ENCODE measurements at regions not wholly inside any gene's neighbourhood (a gene's known extent, or its start where the extent isn't known, plus 50 kb on each side); places are given as distances from the start of the nearest gene placed in this dataset.
"Not testable (repeated sequence)": the region's sequence is repeated elsewhere in the genome, so short reads cannot be mapped to it uniquely, and the experiment has no call there.

- no peaks in the 10 kb centered on the region for H3K4me1 Mint-ChIP-seq
- H3K4me3 Mint-ChIP-seq, result no peak overlapping the region
- no peaks in the 10 kb centered on the region for H3K27me3 Mint-ChIP-seq
- ATAC-seq (no peak), DNase-seq (no peak)
- H3K9me3 ChIP-seq (ENCODE audit: control insufficient read depth, low read length, poor library complexity, severe bottlenecking), result no peaks in the 10 kb centered on the region
- H3K36me3 Mint-ChIP-seq (ENCODE audit: low read depth), result no peaks in the 10 kb centered on the region
- H3K27ac Mint-ChIP-seq, result no peak overlapping the region
Observed at GRCh38 chr3:66629150-66629981, 128.5 kb upstream of the LRIG1 start.

DNA sequence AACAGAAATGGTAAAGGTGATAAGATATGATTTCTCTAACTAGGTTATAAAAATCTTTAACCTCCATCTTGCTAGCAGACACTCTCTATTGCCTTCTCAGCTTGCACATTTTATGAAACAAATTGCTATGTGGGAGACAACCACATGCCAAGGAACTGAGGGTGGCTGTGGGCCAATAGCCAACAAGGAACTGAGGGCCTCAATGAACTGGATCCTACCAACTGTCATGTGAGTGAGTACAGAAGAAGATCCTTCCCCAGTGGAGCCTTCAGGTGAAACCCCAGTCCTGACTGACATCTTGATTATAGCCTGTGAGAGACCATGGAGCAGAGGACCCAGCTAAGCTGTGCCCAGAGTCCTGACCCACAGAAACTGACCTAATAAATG lies 129.2 kb upstream of the LRIG1 start:
- no peaks in the 10 kb centered on the region for H3K9me3 ChIP-seq (ENCODE audit: control insufficient read depth, low read length, poor library complexity, severe bottlenecking)
- H3K4me1 Mint-ChIP-seq, result no peaks in the 10 kb centered on the region
- no peak for ATAC-seq
- no peak overlapping the region for H3K27ac Mint-ChIP-seq
- no peak overlapping the region for H3K4me3 Mint-ChIP-seq
- DNase-seq, result no peak
- H3K27me3 Mint-ChIP-seq, result no peaks in the 10 kb centered on the region
- H3K36me3 Mint-ChIP-seq (ENCODE audit: low read depth), result no peaks in the 10 kb centered on the region

DNA sequence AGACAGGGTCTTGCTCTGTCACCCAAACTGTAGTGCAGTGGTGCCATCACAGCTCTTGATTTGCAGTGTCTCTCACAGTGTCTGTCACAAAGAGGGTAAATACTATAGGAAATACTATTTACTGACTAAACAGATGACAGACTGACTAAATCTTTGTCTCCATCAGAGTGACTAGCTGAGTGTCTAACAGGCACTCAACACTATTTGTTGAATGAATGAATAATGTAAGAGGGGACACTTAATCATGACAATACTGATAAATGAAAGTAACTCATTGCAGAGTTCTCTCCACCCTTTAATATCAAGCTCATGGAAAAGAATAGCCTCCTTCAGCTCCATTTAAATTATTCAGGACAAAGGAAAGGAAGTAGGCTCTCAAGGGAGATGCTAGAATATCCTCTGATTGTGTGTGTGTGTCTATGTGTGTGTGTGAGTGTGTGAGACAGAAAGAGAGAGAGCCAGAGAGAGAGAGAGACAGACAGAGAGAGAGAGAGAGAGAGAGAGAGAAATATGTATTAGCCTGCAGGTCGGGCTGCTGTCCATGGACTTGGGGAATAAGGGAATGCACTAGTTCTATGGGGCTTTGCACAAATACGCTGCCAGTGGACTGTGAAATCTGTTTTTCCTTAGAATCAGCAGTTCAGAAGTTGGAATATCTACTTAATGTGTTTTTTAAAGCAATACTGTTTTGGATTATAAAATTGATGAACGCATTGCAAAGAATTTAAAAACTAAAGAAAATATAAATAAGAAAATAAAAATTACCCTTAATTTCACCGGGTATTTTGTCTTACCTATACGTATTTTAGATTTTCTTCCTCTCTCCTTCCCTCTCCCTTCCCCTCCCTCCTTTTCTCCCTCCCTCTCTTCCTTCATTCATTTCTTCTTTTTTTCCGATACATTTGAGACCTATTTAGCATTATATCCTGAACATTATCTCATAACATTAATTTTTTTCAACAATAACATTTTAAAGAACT lies 132.9 kb upstream of the LRIG1 start:
- DNase-seq (no peak), ATAC-seq (no peak)
- H3K4me3 Mint-ChIP-seq, result no peak overlapping the region
- H3K36me3 Mint-ChIP-seq (ENCODE audit: low read depth), result no peaks in the 10 kb centered on the region
- no peaks in the 10 kb centered on the region for H3K9me3 ChIP-seq (ENCODE audit: control insufficient read depth, low read length, poor library complexity, severe bottlenecking)
- H3K27me3 Mint-ChIP-seq, result peaks cover 4% of the 10 kb centered on the region
- no peaks in the 10 kb centered on the region for H3K4me1 Mint-ChIP-seq
- H3K27ac Mint-ChIP-seq, result no peak overlapping the region

DNA sequence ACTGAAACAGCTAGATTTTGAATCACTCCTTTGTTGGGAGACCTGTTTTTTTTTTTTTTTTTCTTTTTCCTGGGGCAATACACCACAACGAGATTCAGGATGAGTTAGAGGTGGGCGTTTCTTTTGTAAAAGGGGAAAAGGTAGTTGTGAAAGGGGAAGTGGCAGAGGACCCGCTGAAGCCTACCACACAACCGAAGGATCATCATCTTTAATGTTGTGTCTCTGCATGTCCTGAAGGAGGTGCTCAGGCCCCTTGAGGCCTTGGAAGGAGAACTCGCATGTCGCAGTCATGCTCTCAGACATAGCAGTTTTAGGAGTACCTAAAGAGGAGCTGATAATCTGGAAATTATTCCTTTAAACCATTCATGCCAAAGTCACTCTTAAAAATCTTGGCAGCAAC lies 137.9 kb upstream of the LRIG1 start:
- H3K4me1 Mint-ChIP-seq, result no peaks in the 10 kb centered on the region
- no peaks in the 10 kb centered on the region for H3K36me3 Mint-ChIP-seq (ENCODE audit: low read depth)
- H3K27me3 Mint-ChIP-seq, result peaks cover 4% of the 10 kb centered on the region
- H3K4me3 Mint-ChIP-seq, result no peak overlapping the region
- ATAC-seq (no peak), DNase-seq (no peak)
- H3K27ac Mint-ChIP-seq, result no peak overlapping the region
- no peaks in the 10 kb centered on the region for H3K9me3 ChIP-seq (ENCODE audit: control insufficient read depth, low read length, poor library complexity, severe bottlenecking)

GRCh38 chr3:66639809-66640356 lies 139.1 kb upstream of the LRIG1 start:
- no peak overlapping the region for H3K27ac Mint-ChIP-seq
- no peaks in the 10 kb centered on the region for H3K4me1 Mint-ChIP-seq
- ATAC-seq, result no peak

DNA sequence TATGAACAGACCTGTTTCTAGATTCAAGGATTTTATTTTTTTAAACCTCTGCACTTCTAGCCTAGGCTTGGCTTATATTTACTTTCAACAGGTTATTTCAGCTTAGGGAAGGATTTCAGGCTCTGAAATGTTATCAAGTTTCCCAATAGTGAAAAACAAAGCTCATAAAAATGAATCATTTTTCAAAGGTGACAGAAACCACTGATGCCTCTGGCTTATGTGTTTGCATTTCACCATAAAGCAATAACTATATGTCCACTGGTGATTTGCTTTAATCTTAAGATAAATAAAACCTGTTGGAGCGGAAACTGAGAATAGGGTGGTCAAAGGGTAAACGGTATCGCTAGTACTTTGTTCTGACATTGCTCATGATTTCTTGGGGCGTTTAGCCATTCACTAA lies 141.2 kb upstream of the LRIG1 start:
- H3K4me1 Mint-ChIP-seq, result no peaks in the 10 kb centered on the region
- peaks cover 8% of the 10 kb centered on the region for H3K9me3 ChIP-seq (ENCODE audit: control insufficient read depth, low read length, poor library complexity, severe bottlenecking)
- ATAC-seq (no peak), DNase-seq (no peak)
- H3K36me3 Mint-ChIP-seq (ENCODE audit: low read depth), result no peaks in the 10 kb centered on the region
- H3K4me3 Mint-ChIP-seq, result no peak overlapping the region
- no peak overlapping the region for H3K27ac Mint-ChIP-seq
- H3K27me3 Mint-ChIP-seq, result no peaks in the 10 kb centered on the region

More at GRCh38 chr3:66639809-66640356, 139.1 kb upstream of the LRIG1 start:
- peaks cover 8% of the 10 kb centered on the region for H3K9me3 ChIP-seq (ENCODE audit: control insufficient read depth, low read length, poor library complexity, severe bottlenecking)
- peaks cover 4% of the 10 kb centered on the region for H3K27me3 Mint-ChIP-seq
- DNase-seq, result no peak
- no peaks in the 10 kb centered on the region for H3K36me3 Mint-ChIP-seq (ENCODE audit: low read depth)
- no peak overlapping the region for H3K4me3 Mint-ChIP-seq

- DNase-seq, result no peak
- peaks cover 8% of the 10 kb centered on the region for H3K9me3 ChIP-seq (ENCODE audit: control insufficient read depth, low read length, poor library complexity, severe bottlenecking)
- Mint-ChIP-seq H3K4me3 (no peak overlapping the region), H3K4me1 (no peaks in the 10 kb centered on the region), H3K27me3 (no peaks in the 10 kb centered on the region), H3K36me3 (ENCODE audit: low read depth) (no peaks in the 10 kb centered on the region), H3K27ac (no peak overlapping the region)
- ATAC-seq, result no peak
Observed at GRCh38 chr3:66642484-66642883, 141.7 kb upstream of the LRIG1 start.

GRCh38 chr3:66644549-66644948 lies 143.7 kb upstream of the LRIG1 start:
- DNase-seq, result no peak
- no peak for ATAC-seq
- H3K9me3 ChIP-seq (ENCODE audit: control insufficient read depth, low read length, poor library complexity, severe bottlenecking), result peaks cover 8% of the 10 kb centered on the region
- Mint-ChIP-seq H3K27ac (no peak overlapping the region), H3K27me3 (no peaks in the 10 kb centered on the region), H3K4me1 (no peaks in the 10 kb centered on the region), H3K4me3 (no peak overlapping the region), H3K36me3 (ENCODE audit: low read depth) (no peaks in the 10 kb centered on the region)

DNA sequence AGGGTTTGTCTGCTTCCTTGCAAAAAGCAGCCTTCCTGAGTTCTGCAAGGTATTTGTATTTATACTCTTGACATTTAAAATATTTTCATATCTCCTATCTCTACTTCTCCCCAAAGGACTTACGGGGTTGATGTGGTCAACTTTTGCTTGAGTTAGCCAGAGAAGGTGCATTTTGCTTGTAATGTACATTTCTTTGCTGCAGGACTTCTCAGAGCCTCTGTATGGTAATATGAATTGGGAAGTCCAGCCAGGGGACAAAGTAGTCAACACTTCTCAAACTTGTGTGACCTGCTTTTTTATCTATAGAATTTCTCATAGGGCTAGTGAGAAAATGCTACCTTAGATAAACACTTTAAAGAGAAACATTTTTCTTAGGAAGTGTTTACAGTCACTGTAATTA lies 148.2 kb upstream of the LRIG1 start:
- no peak overlapping the region for H3K4me3 Mint-ChIP-seq
- DNase-seq (no peak), ATAC-seq (no peak)
- no peaks in the 10 kb centered on the region for H3K4me1 Mint-ChIP-seq
- H3K27me3 Mint-ChIP-seq, result peaks cover 8% of the 10 kb centered on the region
- H3K36me3 Mint-ChIP-seq (ENCODE audit: low read depth), result no peaks in the 10 kb centered on the region
- H3K9me3 ChIP-seq (ENCODE audit: control insufficient read depth, low read length, poor library complexity, severe bottlenecking), result peaks cover 7% of the 10 kb centered on the region
- no peak overlapping the region for H3K27ac Mint-ChIP-seq

DNA sequence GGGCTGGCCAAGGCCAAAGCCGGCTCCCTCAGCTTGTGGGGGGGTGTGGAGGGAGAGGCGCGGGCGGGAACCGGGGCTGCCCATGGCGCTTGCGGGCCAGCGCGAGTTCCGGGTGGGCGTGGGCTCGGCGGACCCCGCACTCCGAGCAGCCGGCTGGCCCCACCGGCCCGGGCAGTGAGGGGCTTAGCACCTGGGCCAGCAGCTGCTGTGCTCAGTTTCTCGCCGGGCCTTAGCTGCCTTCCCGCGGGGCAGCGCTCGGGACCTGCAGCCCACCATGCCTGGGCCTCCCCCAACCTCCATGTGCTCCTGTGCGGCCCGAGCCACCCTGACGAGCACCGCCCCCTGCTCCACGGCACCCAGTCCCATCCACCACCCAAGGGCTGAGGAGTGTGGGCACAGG lies 150.7 kb upstream of the LRIG1 start:
- H3K4me3 Mint-ChIP-seq; H3K27me3 Mint-ChIP-seq; H3K36me3 Mint-ChIP-seq (ENCODE audit: low read depth); H3K9me3 ChIP-seq (ENCODE audit: control insufficient read depth, low read length, poor library complexity, severe bottlenecking); DNase-seq; ATAC-seq; H3K27ac Mint-ChIP-seq; H3K4me1 Mint-ChIP-seq: not testable (repeated sequence)

DNA sequence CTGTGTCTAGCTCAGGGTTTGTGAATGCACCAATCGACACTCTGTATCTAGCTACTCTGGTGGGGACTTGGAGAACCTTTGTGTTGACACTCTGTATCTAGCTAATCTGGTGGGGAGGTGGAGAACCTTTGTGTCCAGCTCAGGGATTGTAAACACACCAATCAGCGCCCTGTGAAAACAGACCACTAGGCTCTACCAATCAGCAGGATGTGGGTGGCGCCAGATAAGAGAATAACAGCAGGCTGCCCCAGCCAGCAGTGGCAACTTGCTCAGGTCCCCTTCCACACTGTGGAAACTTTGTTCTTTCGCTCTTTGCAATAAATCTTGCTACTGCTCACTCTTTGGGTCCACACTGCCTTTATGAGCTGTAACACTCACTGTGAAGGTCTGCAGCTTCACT lies 151.3 kb upstream of the LRIG1 start:
- not testable (repeated sequence) for ATAC-seq; H3K9me3 ChIP-seq (ENCODE audit: control insufficient read depth, low read length, poor library complexity, severe bottlenecking); H3K27ac Mint-ChIP-seq; H3K4me1 Mint-ChIP-seq; H3K36me3 Mint-ChIP-seq (ENCODE audit: low read depth); DNase-seq; H3K4me3 Mint-ChIP-seq; H3K27me3 Mint-ChIP-seq

DNA sequence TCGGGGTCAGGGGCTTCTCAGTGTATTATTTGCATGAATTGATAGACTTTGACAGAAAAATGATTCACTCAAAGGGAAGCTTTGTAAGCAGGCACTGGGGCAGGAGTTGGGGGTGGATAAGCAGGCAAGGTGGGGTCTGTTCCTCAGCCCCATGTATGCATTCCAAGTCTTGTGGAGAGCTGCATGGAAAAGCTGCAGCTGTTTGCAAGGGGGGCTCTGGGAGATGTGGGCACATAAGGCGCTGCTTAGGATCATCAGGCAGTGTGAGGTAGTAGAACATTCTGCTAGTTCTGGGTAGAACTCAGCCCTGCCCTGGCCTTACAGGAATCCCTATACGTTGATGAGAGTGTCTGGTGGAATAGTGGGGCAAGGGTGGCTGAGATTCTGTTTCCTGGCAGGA lies 154.2 kb upstream of the LRIG1 start:
- ATAC-seq (no peak), DNase-seq (no peak)
- Mint-ChIP-seq H3K4me1 (no peaks in the 10 kb centered on the region), H3K27ac (no peak overlapping the region), H3K27me3 (peaks cover 17% of the 10 kb centered on the region), H3K4me3 (no peak overlapping the region), H3K36me3 (ENCODE audit: low read depth) (no peaks in the 10 kb centered on the region)
- H3K9me3 ChIP-seq (ENCODE audit: control insufficient read depth, low read length, poor library complexity, severe bottlenecking), result no peaks in the 10 kb centered on the region

- DNase-seq, result no peak
- H3K9me3 ChIP-seq (ENCODE audit: control insufficient read depth, low read length, poor library complexity, severe bottlenecking), result no peaks in the 10 kb centered on the region
- H3K4me3 Mint-ChIP-seq, result no peak overlapping the region
- H3K27me3 Mint-ChIP-seq, result peaks cover 17% of the 10 kb centered on the region
- no peaks in the 10 kb centered on the region for H3K36me3 Mint-ChIP-seq (ENCODE audit: low read depth)
- no peak overlapping the region for H3K27ac Mint-ChIP-seq
- no peaks in the 10 kb centered on the region for H3K4me1 Mint-ChIP-seq
- ATAC-seq, result no peak
Observed at GRCh38 chr3:66655671-66656070, 154.8 kb upstream of the LRIG1 start.

Data from T-helper 17 cell (primary cell).